GM23248 (cell line): ENCODE measurements at regions not wholly inside any gene's neighbourhood (a gene's known extent, or its start where the extent isn't known, plus 50 kb on each side); places are given as distances from the start of the nearest gene placed in this dataset.
"Not testable (repeated sequence)": the region's sequence is repeated elsewhere in the genome, so short reads cannot be mapped to it uniquely, and the experiment has no call there.

Experiments used
- DNase-seq: peaks from one replicate; pipeline ENCODE4 v3.0.0-alpha.2; 2015
- H2AFZ ChIP-seq: fragments of 200-600 bp; sonication (generic); 2 replicates; pipeline ENCODE4 v1.6.1; 2016; ENCODE audit warnings: antibody characterized with exemption
- H3F3A ChIP-seq: fragments of 200-600 bp; sonication (generic); 2 replicates; pipeline ENCODE4 v1.6.1; 2016; ENCODE audit warnings: mild to moderate bottlenecking, antibody characterized with exemption, mixed run types; ENCODE audit not compliant: insufficient read depth
- H3K27ac ChIP-seq: fragments of 200-600 bp; sonication (generic); 2 replicates; pipeline ENCODE4 v1.5.1; 2016; ENCODE audit warnings: mild to moderate bottlenecking
- H3K27me3 ChIP-seq: fragments of 200-600 bp; sonication (generic); replicated peaks from 2 replicates; pipeline ENCODE4 v1.6.1; 2016; ENCODE audit warnings: mild to moderate bottlenecking; ENCODE audit not compliant: insufficient read depth
- H3K36me3 ChIP-seq: fragments of 200-600 bp; sonication (generic); 2 replicates; pipeline ENCODE4 v1.6.1; 2016; ENCODE audit warnings: low read depth, mild to moderate bottlenecking
- H3K4me1 ChIP-seq: fragments of 200-600 bp; sonication (generic); 2 replicates; pipeline ENCODE4 v1.6.1; 2016; ENCODE audit warnings: mild to moderate bottlenecking; ENCODE audit not compliant: insufficient read depth
- H3K4me2 ChIP-seq: fragments of 200-600 bp; sonication (generic); one replicate; pipeline ENCODE4 v1.6.1; 2016; ENCODE audit warnings: mild to moderate bottlenecking; ENCODE audit not compliant: unreplicated experiment
- H3K4me3 ChIP-seq: fragments of 200-600 bp; sonication (generic); 2 replicates; pipeline ENCODE4 v1.5.1; 2016; ENCODE audit warnings: mild to moderate bottlenecking
- H3K79me2 ChIP-seq: fragments of 200-600 bp; sonication (generic); 2 replicates; pipeline ENCODE4 v1.6.1; 2016; ENCODE audit warnings: mild to moderate bottlenecking; ENCODE audit not compliant: insufficient read depth
- H3K9ac ChIP-seq: fragments of 200-600 bp; sonication (generic); 2 replicates; pipeline ENCODE4 v1.6.1; 2016; ENCODE audit warnings: mild to moderate bottlenecking
- H3K9me2 ChIP-seq: fragments of 200-600 bp; sonication (generic); 2 replicates; pipeline ENCODE4 v1.6.1; 2016; ENCODE audit warnings: mixed run types, mild to moderate bottlenecking, moderate library complexity; ENCODE audit not compliant: insufficient read depth
- H3K9me3 ChIP-seq: fragments of 200-600 bp; sonication (generic); one replicate; pipeline ENCODE4 v1.6.1; 2017; ENCODE audit warnings: low read depth
- H4K20me1 ChIP-seq: fragments of 200-600 bp; sonication (generic); 2 replicates; pipeline ENCODE4 v1.6.0; 2016; ENCODE audit not compliant: insufficient read depth
- EZH2 ChIP-seq: fragments of 200-600 bp; sonication (generic); IDR thresholded peaks from 2 replicates; pipeline ENCODE4 v1.6.1; 2018; ENCODE audit warnings: antibody characterized with exemption, mild to moderate bottlenecking; ENCODE audit not compliant: insufficient read depth, poor library complexity, severe bottlenecking
- EZH2phosphoT487 ChIP-seq: fragments of 200-600 bp; sonication (generic); IDR thresholded peaks from 2 replicates; pipeline ENCODE4 v1.6.1; 2018; ENCODE audit warnings: antibody characterized with exemption, moderate library complexity, mild to moderate bottlenecking, low read depth; ENCODE audit not compliant: insufficient read depth
- WGBS, 2 experiments: methylation state at CpG; one replicate each; pipeline ENCODE4 v1.1.6; 2015 to 2017; ENCODE audit warnings: low lambda C conversion rate in 2 of 2, low coverage in 1 of 2; ENCODE audit errors: missing lambda C conversion rate in 2 of 2; 5-methylcytosine and 5-hydroxymethylcytosine counted together
- in situ Hi-C: fragments of 300-500 bp; cut with MboI; formaldehyde crosslinking; loops from 2 replicates; pipeline ENCODE4 v1.15.0; 2020

GRCh38 chr13:111589992-111590391 lies 269.6 kb downstream of the TEX29 start:
- no peak for TF ChIP-seq EZH2phosphoT487
- TF ChIP-seq EZH2: no peak
- Histone ChIP-seq H4K20me1 (no peaks in the 10 kb centered on the region), H3K4me3 (no peak overlapping the region), H3K4me1 (no peaks in the 10 kb centered on the region), H3K9ac (no peak overlapping the region), H3K27ac (no peak overlapping the region), H3F3A (no peaks in the 10 kb centered on the region), H3K9me2 (no peaks in the 10 kb centered on the region), H3K36me3 (no peaks in the 10 kb centered on the region), H3K79me2 (no peaks in the 10 kb centered on the region), H3K4me2 (no peak overlapping the region), H3K9me3 (no peaks in the 10 kb centered on the region), H3K27me3 (no peaks in the 10 kb centered on the region), H2AFZ (no peak overlapping the region)
- DNase-seq: no peak
- 31 to 42% methylated on average over 7 of the region's 7 CpGs for WGBS, 2 experiments
- in situ Hi-C loops: no loop called here

- TF ChIP-seq EZH2 (no peak), EZH2phosphoT487 (no peak)
- Histone ChIP-seq H3K4me2 (no peak overlapping the region), H3K9ac (no peak overlapping the region), H3F3A (no peaks in the 10 kb centered on the region), H3K4me3 (no peak overlapping the region), H3K4me1 (no peaks in the 10 kb centered on the region), H4K20me1 (no peaks in the 10 kb centered on the region), H3K79me2 (no peaks in the 10 kb centered on the region), H2AFZ (no peak overlapping the region), H3K27me3 (no peaks in the 10 kb centered on the region), H3K9me2 (no peaks in the 10 kb centered on the region), H3K36me3 (no peaks in the 10 kb centered on the region), H3K27ac (no peak overlapping the region), H3K9me3 (no peaks in the 10 kb centered on the region)
- DNase-seq: no peak
- in situ Hi-C loops: no loop called here
- WGBS, 2 experiments: 52 to 59% methylated on average over 14 of the region's 14 CpGs
These were observed 270.4 kb downstream of the TEX29 start for GRCh38 chr13:111590796-111591195.

- H3K4me1 ChIP-seq, H3K79me2 ChIP-seq, DNase-seq, H3K4me3 ChIP-seq, H3K9me2 ChIP-seq, H3F3A ChIP-seq, H3K27ac ChIP-seq, H2AFZ ChIP-seq, H3K27me3 ChIP-seq, H3K9ac ChIP-seq, H3K4me2 ChIP-seq, in situ Hi-C loops, H3K9me3 ChIP-seq, H3K36me3 ChIP-seq, H4K20me1 ChIP-seq: not testable (repeated sequence)
- whole genome bisulfite sequencing, 2 experiments: 36 to 37% methylated on average over 4 of the region's 4 CpGs
These were observed 273.0 kb downstream of the TEX29 start for GRCh38 chr13:111593490-111593889.

- no peak for DNase-seq
- Histone ChIP-seq H3K4me3 (no peak overlapping the region), H3K9me3 (no peaks in the 10 kb centered on the region), H4K20me1 (no peaks in the 10 kb centered on the region), H3K27me3 (no peaks in the 10 kb centered on the region), H3K9me2 (no peaks in the 10 kb centered on the region), H2AFZ (no peak overlapping the region), H3K4me1 (no peaks in the 10 kb centered on the region), H3K79me2 (no peaks in the 10 kb centered on the region), H3K4me2 (no peak overlapping the region), H3K36me3 (no peaks in the 10 kb centered on the region), H3K27ac (no peak overlapping the region), H3F3A (no peaks in the 10 kb centered on the region), H3K9ac (no peak overlapping the region)
- in situ Hi-C loops: no loop called here
- TF ChIP-seq EZH2: no peak
- no peak for TF ChIP-seq EZH2phosphoT487
- WGBS, 2 experiments: 42 to 52% methylated on average over 9 to 10 of the region's 10 CpGs
These were observed 274.2 kb downstream of the TEX29 start for GRCh38 chr13:111594606-111595005.

GRCh38 chr13:111595276-111595675 lies 274.8 kb downstream of the TEX29 start:
- no peaks in the 10 kb centered on the region for H3F3A ChIP-seq
- WGBS, 2 experiments: 14 to 22% methylated on average over 3 of the region's 3 CpGs
- H3K4me2 ChIP-seq: no peak overlapping the region
- TF ChIP-seq EZH2 (no peak), EZH2phosphoT487 (no peak)
- no peak overlapping the region for H3K9ac ChIP-seq
- no peaks in the 10 kb centered on the region for H4K20me1 ChIP-seq
- H3K36me3 ChIP-seq: no peaks in the 10 kb centered on the region
- no peaks in the 10 kb centered on the region for H3K4me1 ChIP-seq
- H3K79me2 ChIP-seq: no peaks in the 10 kb centered on the region
- no peak for DNase-seq
- no peaks in the 10 kb centered on the region for H3K27me3 ChIP-seq
- H2AFZ ChIP-seq: no peak overlapping the region
- no peak overlapping the region for H3K27ac ChIP-seq
- no peak overlapping the region for H3K4me3 ChIP-seq
- in situ Hi-C loops: no loop called here
- no peaks in the 10 kb centered on the region for H3K9me3 ChIP-seq
- H3K9me2 ChIP-seq: no peaks in the 10 kb centered on the region
